ENCODE measurements at regions not wholly inside any gene's neighbourhood (a gene's known extent, or its start where the extent isn't known, plus 50 kb on each side); places are given as distances from the start of the nearest gene placed in this dataset.

DNA sequence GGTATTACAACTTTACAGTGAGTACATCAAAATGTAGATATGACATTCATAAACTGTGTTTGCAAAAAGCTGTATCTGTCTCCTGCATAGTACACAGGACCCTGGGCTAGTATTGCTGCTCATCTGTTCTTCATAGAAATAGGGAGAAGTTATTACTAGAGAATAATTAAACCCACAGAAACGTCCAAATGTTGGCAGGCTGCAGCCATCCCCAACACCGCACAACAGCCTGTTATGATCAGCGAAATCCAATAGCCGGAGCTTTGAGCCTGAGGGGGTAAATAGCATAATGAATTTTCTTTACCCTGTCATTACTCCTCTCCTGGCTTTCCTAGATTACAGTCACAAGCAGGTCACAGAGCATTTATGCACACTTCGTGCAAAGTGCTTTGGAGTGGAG is 178.0 kb downstream of the DACT1 start:
- no peak for DNase-seq

DNA sequence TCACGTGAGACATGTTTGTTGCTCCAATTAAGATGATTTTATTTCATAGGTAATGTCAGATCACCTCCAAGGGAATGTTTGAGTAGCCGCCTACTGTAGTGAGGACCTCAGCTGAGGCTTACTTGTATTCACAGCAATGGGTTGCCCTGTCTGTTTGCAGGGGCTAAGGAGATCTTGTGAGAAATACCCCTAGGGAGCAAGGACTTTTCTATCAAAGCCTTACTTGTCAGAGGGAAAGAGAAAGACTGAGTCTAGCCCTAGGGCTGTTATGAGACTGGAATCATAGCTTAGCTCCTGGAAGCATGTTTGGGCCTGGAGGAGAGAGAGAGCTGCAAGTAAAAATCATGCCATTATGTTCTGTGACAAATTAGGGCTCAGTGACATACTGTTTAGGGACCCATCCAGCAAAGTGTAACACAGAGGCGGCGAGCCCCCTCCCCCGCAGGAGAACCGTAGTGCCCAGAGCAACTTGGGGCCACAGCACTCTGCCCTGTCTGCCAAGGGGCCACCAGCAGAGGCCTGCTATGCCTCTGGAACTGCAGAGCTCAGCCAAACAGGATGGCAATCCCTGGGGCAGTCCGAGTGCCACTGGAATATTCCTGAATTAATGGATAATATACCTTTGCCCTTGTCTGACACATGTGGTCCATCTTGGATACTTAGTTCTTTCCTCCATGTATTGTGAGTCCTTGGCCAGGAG is 178.8 kb downstream of the DACT1 start:
- DNase-seq, result no peak

DNA sequence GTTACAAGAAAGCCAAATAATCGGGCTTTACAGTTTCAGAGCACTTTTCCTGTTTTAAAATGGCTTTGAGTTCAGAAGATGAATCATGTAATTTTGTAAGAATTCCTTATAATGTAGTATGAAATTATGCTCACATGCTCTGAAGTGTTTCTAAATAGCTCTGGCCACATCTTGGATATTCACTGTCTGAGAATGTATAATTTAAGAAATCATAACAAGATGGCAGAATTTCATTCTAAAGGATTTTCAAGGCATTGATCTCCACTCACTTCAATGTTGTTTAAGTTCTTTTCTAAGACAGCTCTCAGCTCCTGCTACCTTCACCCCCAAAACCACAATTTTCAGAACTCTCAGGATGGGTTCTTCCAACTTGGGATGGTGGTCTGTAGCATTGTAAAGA is 180.1 kb downstream of the DACT1 start:
- DNase-seq, result no peak

DNA sequence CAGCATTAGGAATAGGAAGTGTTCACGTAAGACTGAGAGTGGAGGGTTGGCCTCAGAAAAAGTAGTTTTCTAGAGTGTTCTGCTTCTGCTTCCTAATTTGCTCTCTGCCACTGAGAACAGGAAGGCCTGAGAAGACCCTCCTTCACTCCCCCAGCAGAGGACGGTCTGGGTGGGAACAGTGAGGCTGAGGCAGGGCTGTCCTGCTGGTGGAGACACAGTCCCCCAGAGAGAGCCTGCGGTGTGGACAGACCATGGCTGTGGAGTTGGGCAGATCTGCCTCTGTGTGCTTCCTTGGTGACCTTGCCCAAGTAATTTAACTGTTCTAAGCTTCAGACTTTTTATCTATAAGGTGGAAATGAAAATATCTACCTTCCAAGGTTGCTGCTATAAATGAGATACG is 182.3 kb downstream of the DACT1 start:
- no peak for DNase-seq

DNA sequence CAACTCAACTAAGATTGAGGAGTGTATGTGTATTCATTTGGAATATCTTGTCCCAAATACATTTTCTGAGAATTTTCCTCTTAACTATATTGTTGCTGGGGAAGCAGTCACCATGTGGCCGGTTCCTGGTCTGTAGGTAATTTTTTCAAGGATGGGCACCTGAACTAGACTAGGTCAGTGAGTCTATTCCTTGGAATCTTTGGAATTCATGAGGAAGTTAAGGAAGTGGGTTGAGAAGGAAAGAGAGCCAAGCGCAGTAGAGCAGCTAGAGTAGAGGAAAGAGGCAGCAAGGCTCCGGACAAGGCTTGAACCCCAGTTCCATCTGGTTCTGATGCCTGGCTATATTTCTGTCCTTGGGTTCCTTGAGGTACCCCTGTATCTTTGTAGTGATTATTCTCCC is 183.7 kb downstream of the DACT1 start:
- no peak for DNase-seq

DNA sequence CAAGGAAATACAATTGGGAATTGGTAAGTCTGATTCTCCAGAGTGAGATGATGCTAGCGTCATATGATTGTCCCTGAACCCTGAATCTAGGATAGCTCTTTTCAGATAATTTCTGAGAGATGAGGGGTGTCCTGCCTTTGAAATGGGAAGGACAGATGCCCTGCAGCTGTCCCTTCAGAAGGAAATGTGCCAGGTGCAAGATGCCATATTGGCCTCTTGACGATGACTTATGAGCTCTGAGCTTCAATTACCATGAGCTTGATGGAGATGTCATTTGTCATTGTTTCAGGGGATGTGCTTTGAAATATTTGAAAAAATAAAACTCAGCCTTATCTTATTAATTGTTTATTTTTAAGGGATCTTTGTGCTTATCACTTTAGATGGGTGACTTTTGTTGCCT is 185.1 kb downstream of the DACT1 start:
- DNase-seq, result no peak

DNA sequence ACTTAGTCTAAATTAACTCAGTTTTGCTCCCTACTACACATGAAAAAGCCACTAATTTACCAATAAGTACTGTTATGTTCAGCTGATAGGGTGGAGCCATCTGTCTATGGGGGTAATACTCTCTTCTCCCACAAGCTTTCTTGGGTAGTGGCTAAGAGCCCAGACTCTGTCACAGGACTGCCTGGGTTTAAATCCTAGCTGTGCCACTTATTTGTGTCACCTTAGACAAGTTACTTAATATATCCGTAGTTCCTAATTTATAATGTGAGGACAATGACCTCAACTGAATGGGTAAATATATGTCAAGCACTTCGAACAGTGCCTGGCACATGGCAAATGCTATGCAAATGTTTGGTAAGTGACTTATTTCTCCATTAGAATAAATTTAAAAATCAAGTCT is 185.6 kb downstream of the DACT1 start:
- DNase-seq, result no peak

DNA sequence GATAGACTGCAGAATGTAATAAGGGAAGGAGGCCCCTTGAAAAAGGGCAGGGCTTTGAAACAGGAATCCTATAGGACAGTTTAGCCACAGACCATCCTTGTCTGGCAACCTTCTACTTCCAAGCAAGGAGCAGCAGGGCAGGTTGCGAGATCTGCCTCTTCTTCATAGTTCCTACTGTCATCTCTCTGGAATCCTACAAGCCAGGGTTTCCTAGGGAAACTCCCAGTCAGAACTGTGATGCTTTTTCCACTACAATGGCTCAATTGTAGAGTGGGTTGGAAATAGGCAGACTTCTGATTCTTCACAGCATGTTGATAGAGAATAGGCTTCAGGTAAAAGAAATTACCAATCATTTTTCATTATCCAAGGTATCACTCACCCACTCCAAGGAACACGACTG is 186.3 kb downstream of the DACT1 start:
- no peak for DNase-seq

DNA sequence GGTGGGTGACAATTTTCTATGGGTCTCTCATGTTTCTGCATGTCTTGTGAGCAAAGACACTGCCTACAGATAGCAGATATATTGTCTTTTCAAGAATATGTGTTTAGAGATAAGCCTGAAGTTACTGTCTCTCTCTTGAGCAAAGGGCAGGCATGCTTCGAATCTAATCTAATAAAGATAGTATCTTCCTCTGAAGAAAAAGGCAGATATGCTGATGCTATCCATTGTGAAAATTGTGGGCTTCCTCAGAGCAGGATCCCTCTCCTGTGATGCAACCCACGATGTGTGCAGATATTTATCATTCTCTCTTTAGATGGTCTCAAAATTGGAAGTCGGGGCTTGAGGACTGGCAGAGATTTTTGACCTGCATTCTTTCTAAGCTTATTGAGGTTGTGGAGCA is 187.0 kb downstream of the DACT1 start:
- DNase-seq, result no peak

DNA sequence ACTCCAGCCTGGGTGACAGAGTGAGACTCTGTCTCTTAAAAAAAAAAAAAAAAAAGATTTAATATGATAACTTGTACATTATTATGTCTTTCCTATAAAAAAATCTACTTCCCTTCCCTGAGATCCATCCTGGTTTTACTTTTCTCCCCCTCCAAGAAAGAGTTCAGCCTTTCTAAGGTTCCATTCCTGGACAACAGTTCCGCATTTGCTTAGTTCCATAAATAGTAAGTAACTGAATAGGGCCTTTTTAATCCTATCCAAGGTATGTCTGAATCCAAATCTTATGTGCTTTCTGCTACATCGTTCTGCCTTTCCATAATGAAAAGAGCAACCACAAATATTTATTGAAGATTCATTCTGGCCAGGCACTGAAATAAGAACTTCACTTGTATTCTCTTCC is 187.8 kb downstream of the DACT1 start:
- DNase-seq, result no peak

DNA sequence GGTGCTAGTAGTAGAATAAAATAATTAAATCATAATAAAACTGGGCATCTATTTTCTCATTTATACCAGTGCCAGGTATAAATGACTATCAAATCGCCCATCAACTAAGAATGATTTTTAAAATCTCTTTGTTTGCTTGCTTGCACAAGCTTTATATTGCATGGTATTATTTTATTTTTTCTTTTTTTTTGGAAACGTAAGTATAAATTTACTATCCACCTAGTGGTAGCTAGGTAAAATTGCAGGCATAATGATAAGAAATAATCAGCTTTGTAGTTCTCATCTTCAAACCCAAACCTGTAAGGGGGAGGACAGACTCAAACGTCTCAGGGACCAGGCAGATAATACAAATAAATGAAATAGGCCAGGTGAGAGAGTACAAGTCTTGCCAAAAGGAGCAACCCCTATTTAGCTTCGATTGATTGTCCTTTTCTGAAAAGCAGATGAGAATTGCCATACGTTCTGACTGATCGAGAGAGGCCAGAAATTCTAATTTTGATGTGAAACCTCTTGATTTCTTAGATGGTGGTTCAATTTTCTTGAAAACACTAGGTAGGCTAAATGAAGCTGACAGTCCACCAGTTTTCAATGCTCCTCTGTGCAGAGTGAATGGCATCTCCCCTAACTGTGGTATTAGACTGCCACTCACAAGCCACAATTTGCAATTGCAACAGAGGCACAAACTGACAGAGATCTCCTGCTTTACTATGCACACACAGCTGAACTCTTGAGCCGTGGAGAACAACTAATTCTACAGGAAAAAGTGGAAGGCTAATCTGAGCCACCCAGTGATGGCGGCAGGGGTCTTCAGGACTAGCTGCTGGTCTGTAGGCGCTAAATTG is 189.3 kb downstream of the DACT1 start:
- DNase-seq, result no peak

DNA sequence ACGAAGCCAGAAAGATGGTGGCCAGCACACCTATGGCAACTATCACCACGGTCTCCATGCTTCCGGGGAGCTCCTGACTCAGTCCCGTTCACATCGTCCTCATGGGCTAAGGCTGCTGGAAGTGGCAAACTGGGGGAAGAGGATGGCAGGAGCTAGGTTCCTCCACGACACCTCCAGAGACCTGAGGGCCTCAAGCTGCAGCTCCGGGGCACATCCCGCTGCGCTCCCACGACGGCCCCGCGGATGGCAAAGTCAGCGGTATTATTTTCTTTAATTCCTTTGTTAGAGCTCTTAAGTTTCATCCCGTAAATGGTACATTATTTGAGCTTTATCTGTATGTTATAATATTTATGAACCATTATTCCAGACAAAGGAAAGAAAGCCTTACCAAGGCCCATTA is 190.5 kb downstream of the DACT1 start:
- no peak for DNase-seq

DNA sequence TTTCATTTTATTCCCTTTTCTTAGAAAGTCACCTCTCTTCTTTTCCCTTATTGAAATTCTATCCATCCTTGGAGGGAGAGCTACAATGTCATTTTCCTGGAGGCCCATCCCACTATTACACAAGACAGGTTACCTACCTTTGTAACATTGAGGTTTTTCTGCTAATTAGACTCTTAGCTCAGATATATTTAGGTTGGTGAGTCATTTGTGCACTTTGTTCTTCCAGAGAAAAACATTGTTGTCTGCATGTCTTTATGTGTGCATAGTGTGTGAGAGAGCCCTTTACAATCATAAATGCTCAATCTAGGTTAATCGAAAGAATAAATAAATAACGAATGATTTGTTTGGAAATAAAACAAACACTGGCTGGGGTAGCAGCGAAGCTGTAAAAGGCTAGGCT is 191.8 kb downstream of the DACT1 start:
- DNase-seq, result no peak

DNA sequence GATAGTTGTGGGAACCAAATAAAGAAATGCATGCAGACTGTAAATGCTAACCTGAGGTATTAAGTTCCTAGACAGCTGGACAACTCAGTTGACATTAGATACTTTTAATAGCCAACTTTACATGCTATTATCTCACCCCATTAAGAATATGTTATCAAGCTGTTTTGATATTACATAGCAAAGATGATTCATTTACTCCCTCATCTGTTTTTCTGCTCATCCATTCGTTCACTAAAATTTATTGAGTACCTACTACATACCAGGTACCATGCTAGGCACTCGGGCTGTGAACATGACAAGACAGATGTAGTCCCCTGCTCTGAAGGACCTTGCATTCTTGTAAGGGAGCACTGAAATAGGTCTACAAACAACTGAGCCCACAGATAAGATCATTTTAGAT is 192.4 kb downstream of the DACT1 start:
- DNase-seq, result no peak

DNA sequence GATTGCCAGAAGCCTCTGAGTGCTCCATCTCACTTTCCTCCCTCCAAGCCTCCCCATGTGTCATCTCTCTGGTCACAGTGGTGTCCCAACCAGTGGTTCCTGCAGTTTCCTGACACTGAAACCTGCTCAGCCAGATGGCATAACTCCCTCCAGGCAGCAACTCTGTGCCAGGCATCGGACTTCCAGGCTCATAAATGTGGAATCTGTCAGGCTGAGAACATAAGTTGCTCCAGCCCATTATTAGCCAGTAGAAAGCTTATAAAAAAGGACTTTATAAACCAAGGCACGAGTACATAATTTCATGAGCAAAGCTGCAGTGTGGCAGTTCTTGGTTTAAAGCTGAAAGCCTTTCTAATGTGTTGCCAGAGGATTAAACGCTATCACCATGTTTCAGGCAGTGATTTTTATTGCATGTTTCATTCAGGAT is 194.3 kb downstream of the DACT1 start:
- no peak for DNase-seq

DNA sequence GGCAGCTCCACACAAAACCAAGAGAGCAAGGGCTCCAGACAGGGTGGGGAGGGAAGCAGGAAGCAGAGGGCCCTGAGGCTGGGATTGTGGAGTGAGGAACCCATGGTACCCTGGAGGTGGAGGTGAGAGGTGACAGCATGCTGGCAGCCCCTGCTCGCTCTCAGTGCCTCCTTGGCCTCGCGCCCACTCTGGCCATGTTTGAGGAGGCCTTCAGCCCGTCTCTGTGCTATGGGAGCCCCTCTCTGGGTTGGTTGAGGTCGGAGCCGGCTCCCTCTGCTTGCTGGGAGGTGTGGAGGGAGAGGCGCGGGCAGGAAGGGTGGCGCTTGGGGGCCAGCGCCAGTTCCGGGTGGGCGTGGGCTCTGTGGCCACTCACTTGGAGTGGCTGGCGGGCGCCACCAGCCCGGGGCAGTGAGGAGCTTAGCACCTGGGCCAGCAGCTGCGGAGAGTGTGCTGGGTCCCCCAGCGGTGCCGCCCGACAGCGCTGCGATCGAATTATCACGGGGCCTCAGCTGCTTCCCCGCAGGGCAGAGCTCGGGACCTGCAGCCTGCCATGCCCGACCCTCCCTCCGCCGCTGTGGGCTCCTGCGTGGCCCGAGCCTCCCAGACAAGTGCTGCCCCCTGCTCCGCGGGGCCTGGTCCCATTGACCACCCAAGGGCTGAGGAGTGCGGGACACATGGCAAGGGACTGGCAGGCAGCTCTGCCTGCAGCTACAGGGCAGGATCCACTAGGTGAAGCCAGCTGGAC is 196.0 kb downstream of the DACT1 start:
- no peak for DNase-seq

DNA sequence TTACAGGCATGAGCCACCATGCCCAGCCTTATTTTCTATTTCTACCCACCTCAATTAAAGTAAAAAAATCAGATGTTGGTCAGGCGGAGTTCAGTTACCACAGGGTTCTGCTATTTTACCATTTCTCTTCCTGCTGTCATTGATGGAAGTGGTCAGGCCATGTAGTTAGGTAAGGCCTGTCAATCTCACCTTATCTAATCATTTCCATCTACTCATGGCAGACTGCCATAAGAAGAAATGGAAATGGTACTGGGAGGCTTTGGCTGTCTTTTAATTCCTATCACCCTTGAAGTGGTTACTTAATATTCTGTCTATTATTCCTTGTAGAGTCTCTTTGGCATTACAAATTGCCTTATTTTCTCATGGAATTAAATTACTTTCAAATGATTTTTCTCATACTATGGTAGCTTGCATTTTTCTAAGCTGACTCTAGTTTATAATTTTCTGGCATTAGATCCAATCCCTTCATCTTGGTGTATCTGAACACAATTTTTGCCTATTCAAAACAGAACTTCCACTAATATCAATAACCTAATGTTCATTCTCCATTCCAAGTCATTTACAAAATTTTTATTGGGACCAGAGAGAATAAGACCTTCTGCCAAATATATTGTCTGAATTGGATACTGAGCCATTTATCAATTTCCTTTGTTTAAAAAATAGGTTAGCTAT is 198.7 kb downstream of the DACT1 start:
- no peak for DNase-seq

DNA sequence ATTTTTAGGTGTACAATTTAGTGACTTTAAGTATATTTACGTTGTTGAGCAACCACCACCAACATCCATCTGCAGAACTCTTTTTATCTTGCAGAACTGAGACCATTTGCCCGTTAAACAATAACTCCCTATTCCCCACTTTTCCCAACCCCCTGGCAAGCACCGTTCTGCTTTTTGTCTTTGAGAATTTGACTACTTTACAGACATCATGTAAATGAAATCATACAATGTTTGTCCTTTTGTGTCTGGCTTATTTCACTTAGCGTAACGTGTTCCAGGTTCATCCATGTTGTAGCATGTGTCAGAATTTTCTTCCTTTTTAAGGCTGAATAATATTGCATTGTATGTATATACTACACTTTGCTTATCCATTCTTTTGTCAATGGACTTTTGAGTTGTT is 201.5 kb downstream of the DACT1 start:
- no peak for DNase-seq

DNA sequence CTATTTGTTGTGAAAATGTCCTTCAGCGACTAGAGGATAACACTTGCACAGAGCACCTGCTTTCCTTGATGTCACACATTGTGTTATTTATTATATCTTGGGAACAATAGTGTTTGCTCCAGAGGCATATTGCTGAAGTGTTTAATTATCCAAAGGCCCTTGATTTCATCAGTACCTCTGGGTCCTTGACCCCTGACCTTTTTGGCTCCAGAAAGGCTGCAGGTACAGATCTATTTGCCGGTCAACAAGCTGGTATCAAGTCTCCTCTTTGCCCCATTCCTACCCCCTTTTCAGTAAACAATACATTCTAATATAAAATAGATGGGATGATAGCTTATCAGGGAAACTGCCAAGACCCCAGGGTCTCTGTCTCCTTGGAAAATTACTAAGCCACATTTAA is 206.8 kb downstream of the DACT1 start:
- DNase-seq, result no peak

DNA sequence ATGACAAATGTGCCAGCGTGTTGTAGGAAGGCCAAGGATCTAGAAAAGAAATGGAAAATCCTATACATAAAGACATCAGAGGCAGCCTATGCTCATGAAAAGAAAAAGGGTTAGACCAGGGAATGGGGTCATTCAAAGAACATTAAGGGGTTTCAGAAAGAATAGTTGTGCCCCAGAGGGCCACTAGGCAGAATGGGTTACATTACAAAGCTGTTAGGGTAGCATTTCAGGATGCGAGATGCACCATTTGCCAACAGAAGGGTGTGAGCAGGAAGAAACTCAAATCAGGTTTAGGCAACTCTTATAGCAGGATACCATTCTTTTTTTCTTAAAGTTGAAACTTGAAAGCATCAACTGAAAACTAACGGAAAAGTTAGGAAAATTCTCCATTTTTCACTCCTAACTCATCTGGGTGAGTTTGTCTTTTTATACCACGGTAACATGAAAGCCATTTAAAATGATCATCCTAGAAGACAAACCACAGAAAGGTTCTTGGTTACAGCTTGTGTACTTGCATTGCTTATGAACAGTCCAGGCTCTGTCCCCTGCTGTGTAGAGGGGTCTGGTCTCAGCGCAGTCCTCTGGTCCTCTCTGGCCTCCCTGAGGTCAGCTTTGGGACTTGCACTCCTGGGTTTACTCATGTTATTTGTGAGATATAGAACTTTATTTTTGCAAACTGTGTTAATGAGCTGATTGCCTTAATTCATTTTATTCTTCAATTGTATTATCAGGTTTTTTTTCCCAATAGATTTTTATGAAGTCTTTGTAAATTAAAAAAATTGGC is 209.1 kb downstream of the DACT1 start:
- no peak for DNase-seq

DNA sequence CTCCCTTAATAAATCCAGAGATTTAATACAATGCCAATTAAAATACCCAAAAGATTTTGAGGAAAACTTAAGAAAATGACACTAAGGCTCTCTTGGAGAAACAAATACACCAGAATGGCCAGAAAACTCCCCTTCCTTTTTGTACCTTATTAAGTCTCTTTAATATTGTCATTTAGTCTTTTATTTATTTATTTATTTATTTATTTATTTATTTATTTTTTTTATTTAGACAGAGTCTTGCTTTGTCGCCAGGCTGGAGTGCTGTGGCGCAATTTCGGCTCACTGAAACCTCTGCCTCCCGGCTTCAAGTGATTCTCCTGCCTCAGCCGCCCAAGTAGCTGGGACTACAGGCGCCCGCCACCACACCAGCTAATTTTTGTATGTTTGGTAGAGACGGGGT is 210.6 kb downstream of the DACT1 start:
- DNase-seq, result no peak

DNA sequence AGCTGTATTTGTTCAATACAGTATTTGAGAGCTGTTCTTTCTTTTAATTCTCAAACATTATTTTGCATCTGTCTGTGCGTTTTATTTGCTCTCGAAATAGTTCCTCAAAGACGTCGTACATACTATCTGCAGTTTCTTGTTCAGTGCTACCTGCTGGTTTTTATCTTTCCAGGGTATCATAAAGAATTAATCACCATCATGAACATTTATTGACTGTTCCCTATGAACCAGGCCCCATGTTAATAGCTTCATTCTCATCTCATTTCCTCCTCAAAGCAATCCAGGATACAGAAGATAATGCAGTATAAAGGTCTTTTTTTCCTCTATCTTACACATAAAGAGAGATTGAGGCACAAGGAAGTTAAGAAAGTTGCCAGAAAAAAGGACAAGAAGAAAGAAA is 211.8 kb downstream of the DACT1 start:
- no peak for DNase-seq

DNA sequence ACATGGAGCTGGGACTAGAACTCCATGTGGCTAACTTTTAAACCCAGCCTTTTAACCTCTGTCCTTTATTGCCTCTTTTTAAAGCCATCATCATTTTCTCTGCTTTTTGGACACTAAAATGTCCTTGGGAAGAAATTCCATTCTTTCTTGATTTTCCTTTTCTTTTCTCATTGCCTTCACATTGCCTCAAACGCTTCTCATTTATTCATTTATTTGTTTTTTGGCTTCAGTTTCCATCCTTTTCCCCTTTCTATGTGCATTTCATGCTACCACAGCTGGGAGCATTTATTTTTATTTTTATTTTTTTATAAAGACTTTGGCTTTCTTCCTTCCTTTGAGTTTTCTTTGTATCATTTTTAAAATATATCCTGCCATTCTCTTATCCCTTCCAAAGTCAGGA is 212.2 kb downstream of the DACT1 start:
- DNase-seq, result no peak
